Endodermal cell (in vitro differentiated cells): ENCODE measurements at regions not wholly inside any gene's neighbourhood (a gene's known extent, or its start where the extent isn't known, plus 50 kb on each side); places are given as distances from the start of the nearest gene placed in this dataset.

ENCODE experiments used
- DNase-seq: peaks from one replicate; pipeline ENCODE4 v3.0.0-alpha.2; 2017
- H3K27ac ChIP-seq: 2 replicates; pipeline ENCODE4 v1.5.1; 2013; ENCODE audit warnings: mild to moderate bottlenecking, low read depth, low read length, moderate library complexity
- H3K27me3 ChIP-seq: 2 replicates; pipeline ENCODE4 v1.6.1; 2013; ENCODE audit warnings: mild to moderate bottlenecking, low read length, moderate library complexity; ENCODE audit not compliant: insufficient read depth, control insufficient read depth, poor library complexity, severe bottlenecking
- H3K36me3 ChIP-seq: 2 replicates; pipeline ENCODE4 v1.7.0; 2013; ENCODE audit warnings: mild to moderate bottlenecking, low read length, moderate library complexity; ENCODE audit not compliant: control insufficient read depth, insufficient read depth
- H3K4me1 ChIP-seq: one replicate; pipeline ENCODE4 v1.7.0; 2013; ENCODE audit warnings: low read length; ENCODE audit not compliant: control insufficient read depth, insufficient read depth
- H3K4me3 ChIP-seq: 2 replicates; pipeline ENCODE4 v1.5.1; 2013; ENCODE audit warnings: mild to moderate bottlenecking, low read length, moderate library complexity
- H3K9ac ChIP-seq: 2 replicates; pipeline ENCODE4 v1.6.1; 2013; ENCODE audit warnings: mild to moderate bottlenecking, low read length, moderate library complexity; ENCODE audit not compliant: poor library complexity, severe bottlenecking; ENCODE audit errors: extremely low read depth
- H3K9me3 ChIP-seq: 2 replicates; pipeline ENCODE4 v1.6.1; 2013; ENCODE audit warnings: mild to moderate bottlenecking, low read length, moderate library complexity; ENCODE audit not compliant: control insufficient read depth
- H3K27ac Mint-ChIP-seq: 2 replicates; pipeline ENCODE4 v1.8.0; 2020; ENCODE audit warnings: mixed read lengths
- H3K27me3 Mint-ChIP-seq: 2 replicates; pipeline ENCODE4 v1.8.0; 2021; ENCODE audit warnings: mild to moderate bottlenecking, mixed read lengths; ENCODE audit not compliant: insufficient read depth
- H3K36me3 Mint-ChIP-seq: 2 replicates; pipeline ENCODE4 v1.8.0; 2020; ENCODE audit warnings: low read depth, mixed read lengths
- H3K4me1 Mint-ChIP-seq: 2 replicates; pipeline ENCODE4 v1.8.0; 2020; ENCODE audit warnings: mixed read lengths
- H3K4me3 Mint-ChIP-seq: 2 replicates; pipeline ENCODE4 v1.8.0; 2020; ENCODE audit warnings: mild to moderate bottlenecking, moderate library complexity, mixed read lengths
- H3K9me3 Mint-ChIP-seq: 2 replicates; pipeline ENCODE4 v1.8.0; 2020; ENCODE audit warnings: mild to moderate bottlenecking, mixed read lengths
- WGBS, 2 experiments: methylation state at CpG; one replicate each; pipeline versions ENCODE4 v1.1.5 to v1.1.7; 2013; ENCODE audit warnings: missing lambda C conversion rate in 2 of 2, mixed read lengths in 1 of 2; ENCODE audit not compliant: insufficient coverage in 1 of 2, insufficient read length in 1 of 2; 5-methylcytosine and 5-hydroxymethylcytosine counted together
- TF ChIP-seq, protein P1 (sequence below): fragments of 200-600 bp; sonication (generic); conservative IDR thresholded peaks from 2 replicates; pipeline ENCODE4 v1.5.0; 2021; ENCODE audit warnings: antibody characterized with exemption, mild to moderate bottlenecking

GRCh38 chr4:89166971-89167475 lies 55.7 kb downstream of the TIGD2 start:
- DNase-seq, result no peak
- H3K4me1 Mint-ChIP-seq, result no peaks in the 10 kb centered on the region
- no peak overlapping the region for H3K4me3 ChIP-seq
- no peaks in the 10 kb centered on the region for H3K4me1 ChIP-seq
- H3K9me3 ChIP-seq, result no peaks in the 10 kb centered on the region
- no peak overlapping the region for H3K9ac ChIP-seq
- no peaks in the 10 kb centered on the region for H3K27me3 ChIP-seq
- TF ChIP-seq, protein P1, sequence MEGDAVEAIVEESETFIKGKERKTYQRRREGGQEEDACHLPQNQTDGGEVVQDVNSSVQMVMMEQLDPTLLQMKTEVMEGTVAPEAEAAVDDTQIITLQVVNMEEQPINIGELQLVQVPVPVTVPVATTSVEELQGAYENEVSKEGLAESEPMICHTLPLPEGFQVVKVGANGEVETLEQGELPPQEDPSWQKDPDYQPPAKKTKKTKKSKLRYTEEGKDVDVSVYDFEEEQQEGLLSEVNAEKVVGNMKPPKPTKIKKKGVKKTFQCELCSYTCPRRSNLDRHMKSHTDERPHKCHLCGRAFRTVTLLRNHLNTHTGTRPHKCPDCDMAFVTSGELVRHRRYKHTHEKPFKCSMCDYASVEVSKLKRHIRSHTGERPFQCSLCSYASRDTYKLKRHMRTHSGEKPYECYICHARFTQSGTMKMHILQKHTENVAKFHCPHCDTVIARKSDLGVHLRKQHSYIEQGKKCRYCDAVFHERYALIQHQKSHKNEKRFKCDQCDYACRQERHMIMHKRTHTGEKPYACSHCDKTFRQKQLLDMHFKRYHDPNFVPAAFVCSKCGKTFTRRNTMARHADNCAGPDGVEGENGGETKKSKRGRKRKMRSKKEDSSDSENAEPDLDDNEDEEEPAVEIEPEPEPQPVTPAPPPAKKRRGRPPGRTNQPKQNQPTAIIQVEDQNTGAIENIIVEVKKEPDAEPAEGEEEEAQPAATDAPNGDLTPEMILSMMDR, result no peak
- H3K36me3 Mint-ChIP-seq, result no peaks in the 10 kb centered on the region
- no peak overlapping the region for H3K27ac ChIP-seq
- no peak overlapping the region for H3K4me3 Mint-ChIP-seq
- H3K9me3 Mint-ChIP-seq, result no peaks in the 10 kb centered on the region
- no peaks in the 10 kb centered on the region for H3K36me3 ChIP-seq
- H3K27me3 Mint-ChIP-seq, result no peaks in the 10 kb centered on the region
- H3K27ac Mint-ChIP-seq, result no peak overlapping the region

GRCh38 chr4:89171176-89171805 lies 60.0 kb downstream of the TIGD2 start:
- H3K4me3 Mint-ChIP-seq, result no peak overlapping the region
- TF ChIP-seq, protein P1, result no peak
- H3K4me1 Mint-ChIP-seq, result peaks cover 20% of the 10 kb centered on the region
- WGBS, 2 experiments, result 98% methylated on average over 1 of the region's 1 CpG; no CpG with 5 or more reads in 1 of the 2 experiments
- no peaks in the 10 kb centered on the region for H3K36me3 ChIP-seq
- no peak for DNase-seq
- H3K27ac Mint-ChIP-seq, result no peak overlapping the region
- no peaks in the 10 kb centered on the region for H3K9me3 Mint-ChIP-seq
- no peaks in the 10 kb centered on the region for H3K36me3 Mint-ChIP-seq
- H3K9ac ChIP-seq, result no peak overlapping the region
- H3K27me3 ChIP-seq, result no peaks in the 10 kb centered on the region
- no peak overlapping the region for H3K27ac ChIP-seq
- no peaks in the 10 kb centered on the region for H3K27me3 Mint-ChIP-seq
- no peaks in the 10 kb centered on the region for H3K4me1 ChIP-seq
- H3K4me3 ChIP-seq, result no peak overlapping the region
- no peaks in the 10 kb centered on the region for H3K9me3 ChIP-seq

GRCh38 chr4:89172865-89173264 lies 61.5 kb downstream of the TIGD2 start:
- Mint-ChIP-seq H3K27me3 (no peaks in the 10 kb centered on the region), H3K27ac (no peak overlapping the region), H3K36me3 (no peaks in the 10 kb centered on the region), H3K4me3 (no peak overlapping the region), H3K9me3 (no peaks in the 10 kb centered on the region), H3K4me1 (peaks cover 20% of the 10 kb centered on the region)
- H3K27ac ChIP-seq, result no peak overlapping the region
- no peaks in the 10 kb centered on the region for H3K36me3 ChIP-seq
- TF ChIP-seq, protein P1, result peak; percentile 62
- H3K9ac ChIP-seq, result no peak overlapping the region
- H3K27me3 ChIP-seq, result no peaks in the 10 kb centered on the region
- H3K4me3 ChIP-seq, result no peak overlapping the region
- 89 to 100% methylated on average over 2 to 4 of the region's 4 CpGs for WGBS, 2 experiments
- no peak for DNase-seq
- no peaks in the 10 kb centered on the region for H3K4me1 ChIP-seq
- no peaks in the 10 kb centered on the region for H3K9me3 ChIP-seq
